ENCODE measurements at regions not wholly inside any gene's neighbourhood (a gene's known extent, or its start where the extent isn't known, plus 50 kb on each side); places are given as distances from the start of the nearest gene placed in this dataset.

GRCh38 chr13:78852709-78853108 lies 193.8 kb upstream of the OBI1 start:
- TF ChIP-seq YY1 (IDR thresholded peaks at IDR 0.05; ENCODE audit: insufficient read depth, insufficient read length) (no peak), SUZ12 (IDR thresholded peaks at IDR 0.05; ENCODE audit: extremely low read depth, insufficient read depth, insufficient read length) (no peak), ZNF274 (IDR thresholded peaks at IDR 0.05; ENCODE audit: low read depth, low read length) (no peak)
